PC-3 (cell line): ENCODE measurements at regions not wholly inside any gene's neighbourhood (a gene's known extent, or its start where the extent isn't known, plus 50 kb on each side); places are given as distances from the start of the nearest gene placed in this dataset.

ENCODE experiments used
- ATAC-seq: fragments of 200-7000 bp; cut with Tn5 transposase; 2 replicates; pipeline ENCODE4 v1.9.1; 2020; ENCODE audit warnings: mild to moderate bottlenecking, moderate library complexity
- BruUV-seq: library from RNA; stranded (reverse); fragments of 400-500 nt; replicated peaks from 2 replicates; lab custom pipeline; 2021; lab: Mats Ljungman, UMichigan
- CTCF ChIA-PET: fragments of 300-600 bp; sonication (Branson Sonifier 250); formaldehyde crosslinking; loops from one replicate; lab custom pipeline; 2022; ENCODE audit warnings: antibody characterized with exemption; lab: Charles Lee
- POLR2A ChIA-PET: fragments of 300-600 bp; sonication (Branson Sonifier 250); formaldehyde crosslinking; loops from one replicate; lab custom pipeline; 2022; ENCODE audit warnings: antibody characterized with exemption; ENCODE audit not compliant: unreplicated experiment; lab: Charles Lee
- DNase-seq: peaks from one replicate; pipeline ENCODE4 v3.0.0-alpha.2; 2015
- H2AFZ ChIP-seq: fragments of 300-600 bp; sonication (generic); 2 replicates; pipeline ENCODE4 v1.6.0; 2016; ENCODE audit warnings: antibody characterized with exemption, low read length
- H3F3A ChIP-seq: fragments of 300-600 bp; sonication (generic); one replicate; pipeline ENCODE4 v1.6.0; 2017; ENCODE audit warnings: antibody characterized with exemption, low read length, control low read depth, mild to moderate bottlenecking; ENCODE audit not compliant: unreplicated experiment
- H3K27ac ChIP-seq: fragments of 300-600 bp; sonication (generic); 2 replicates; pipeline ENCODE4 v1.5.1; 2016; ENCODE audit warnings: mild to moderate bottlenecking, low read length
- H3K27me3 ChIP-seq: fragments of 300-600 bp; sonication (generic); 2 replicates; pipeline ENCODE4 v1.6.1; 2016; ENCODE audit warnings: low read length, mixed read lengths
- H3K36me3 ChIP-seq: fragments of 300-600 bp; sonication (generic); 2 replicates; pipeline ENCODE4 v1.6.1; 2016; ENCODE audit warnings: low read depth, mixed run types, low read length, mixed read lengths
- H3K4me1 ChIP-seq: fragments of 300-600 bp; sonication (generic); 2 replicates; pipeline ENCODE4 v1.5.1; 2016; ENCODE audit warnings: low read length; ENCODE audit not compliant: insufficient read depth
- H3K4me2 ChIP-seq: fragments of 300-600 bp; sonication (generic); 2 replicates; pipeline ENCODE4 v1.6.0; 2016; ENCODE audit warnings: low read length
- H3K4me3 ChIP-seq: fragments of 300-600 bp; sonication (generic); 2 replicates; pipeline ENCODE4 v1.5.1; 2016; ENCODE audit warnings: mild to moderate bottlenecking, low read length, mixed read lengths
- H3K79me2 ChIP-seq: fragments of 300-600 bp; sonication (generic); 2 replicates; pipeline ENCODE4 v1.6.1; 2017; ENCODE audit warnings: low read length, mixed read lengths
- H3K9ac ChIP-seq: fragments of 300-600 bp; sonication (generic); 2 replicates; pipeline ENCODE4 v1.6.0; 2016; ENCODE audit warnings: mild to moderate bottlenecking, low read length
- H3K9me2 ChIP-seq: fragments of 300-600 bp; sonication (generic); replicated peaks from 2 replicates; pipeline ENCODE4 v1.6.1; 2016; ENCODE audit warnings: mixed run types, low read length, mixed read lengths
- H3K9me3 ChIP-seq: fragments of 300-600 bp; sonication (generic); 2 replicates; pipeline ENCODE4 v1.6.1; 2016; ENCODE audit warnings: low read length, mixed read lengths
- H4K20me1 ChIP-seq: fragments of 300-600 bp; sonication (generic); 2 replicates; pipeline ENCODE4 v1.6.1; 2016; ENCODE audit warnings: low read length, mixed read lengths
- EZH2 ChIP-seq: fragments of 300-600 bp; sonication (generic); IDR thresholded peaks from one replicate; pipeline ENCODE4 v1.6.1; 2017; ENCODE audit warnings: antibody characterized with exemption, mild to moderate bottlenecking, low read length; ENCODE audit not compliant: unreplicated experiment
- EZH2phosphoT487 ChIP-seq: fragments of 300-600 bp; sonication (generic); IDR thresholded peaks from 2 replicates; pipeline ENCODE4 v1.6.1; 2018; ENCODE audit warnings: mild to moderate bottlenecking, antibody characterized with exemption, low read length, borderline replicate concordance
- intact Hi-C: fragments of 100-400 bp; cut with micrococcal nuclease; formaldehyde crosslinking; loops from 2 replicates; pipeline ENCODE4 v1.9.0; 2023
- TF ChIP-seq, protein P1 (sequence below): fragments of 300-600 bp; sonication (generic); conservative IDR thresholded peaks from 2 replicates; pipeline ENCODE4 v1.5.1; 2017; ENCODE audit warnings: antibody characterized with exemption, low read depth, mild to moderate bottlenecking, low read length

DNA sequence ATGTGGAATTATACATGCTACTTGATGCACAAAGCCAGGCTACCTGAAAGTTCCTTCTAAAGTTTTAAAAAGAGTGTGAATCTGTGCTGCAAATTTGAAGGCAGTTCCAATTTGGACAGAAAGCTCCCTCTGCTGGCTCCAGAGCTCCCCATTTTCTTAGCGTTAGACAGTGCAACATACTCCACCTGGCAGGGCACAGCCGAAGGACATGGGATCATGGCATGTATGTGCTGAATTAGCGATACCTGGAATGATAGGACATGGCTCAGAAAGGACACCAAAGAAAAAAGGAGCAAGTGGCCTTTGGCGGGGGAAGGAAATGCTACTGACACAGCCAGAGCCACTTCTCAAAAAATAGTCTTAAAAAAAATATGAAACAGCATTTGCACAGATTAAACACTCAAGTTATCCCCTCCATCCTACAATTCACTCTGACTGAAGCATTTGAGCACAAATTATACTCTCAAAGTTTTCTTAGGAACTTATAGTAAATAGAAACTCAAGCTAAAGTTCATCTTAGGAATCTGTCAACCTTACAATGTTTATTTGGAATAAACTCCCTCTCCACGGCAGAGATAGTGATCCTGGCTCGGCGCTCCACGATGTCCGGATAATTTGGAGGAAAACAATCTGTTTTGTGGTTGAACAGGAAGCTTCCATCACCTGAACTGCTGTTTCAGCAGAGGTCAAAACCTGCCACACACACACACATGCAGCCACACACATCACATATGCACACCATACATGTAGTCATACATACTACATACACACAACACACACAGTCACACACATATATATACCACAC is 80.0 kb downstream of the C7orf25 start:
- no peaks in the 10 kb centered on the region for H4K20me1 ChIP-seq
- peaks cover 17% of the 10 kb centered on the region; the same call in 1 of the 2 replicates for H3K4me1 ChIP-seq
- H3K79me2 ChIP-seq, result no peaks in the 10 kb centered on the region
- no peaks in the 10 kb centered on the region for H3K9me3 ChIP-seq
- intact Hi-C loops, result loop anchor here (1.0 to 10.0 kb wide), 3 partner anchors 141 to 889 kb away; no protein-coding TSS in a partner anchor
- ATAC-seq, result peak; percentile 97
- CTCF ChIA-PET, result interaction anchor here (0.5 to 1.3 kb wide), 7 partner anchors 11 to 891 kb away, joined by 3 to 13 read pairs (median 5); no protein-coding TSS in a partner anchor
- H3K4me3 ChIP-seq, result peak overlapping the region; percentile 50
- POLR2A ChIA-PET, result interaction anchor here (0.6 kb wide), 1 partner anchor 751 kb away, joined by 8 read pairs; no protein-coding TSS in a partner anchor
- H3K9me2 ChIP-seq, result no peaks in the 10 kb centered on the region
- TF ChIP-seq EZH2, result no peak
- TF ChIP-seq, protein P1, sequence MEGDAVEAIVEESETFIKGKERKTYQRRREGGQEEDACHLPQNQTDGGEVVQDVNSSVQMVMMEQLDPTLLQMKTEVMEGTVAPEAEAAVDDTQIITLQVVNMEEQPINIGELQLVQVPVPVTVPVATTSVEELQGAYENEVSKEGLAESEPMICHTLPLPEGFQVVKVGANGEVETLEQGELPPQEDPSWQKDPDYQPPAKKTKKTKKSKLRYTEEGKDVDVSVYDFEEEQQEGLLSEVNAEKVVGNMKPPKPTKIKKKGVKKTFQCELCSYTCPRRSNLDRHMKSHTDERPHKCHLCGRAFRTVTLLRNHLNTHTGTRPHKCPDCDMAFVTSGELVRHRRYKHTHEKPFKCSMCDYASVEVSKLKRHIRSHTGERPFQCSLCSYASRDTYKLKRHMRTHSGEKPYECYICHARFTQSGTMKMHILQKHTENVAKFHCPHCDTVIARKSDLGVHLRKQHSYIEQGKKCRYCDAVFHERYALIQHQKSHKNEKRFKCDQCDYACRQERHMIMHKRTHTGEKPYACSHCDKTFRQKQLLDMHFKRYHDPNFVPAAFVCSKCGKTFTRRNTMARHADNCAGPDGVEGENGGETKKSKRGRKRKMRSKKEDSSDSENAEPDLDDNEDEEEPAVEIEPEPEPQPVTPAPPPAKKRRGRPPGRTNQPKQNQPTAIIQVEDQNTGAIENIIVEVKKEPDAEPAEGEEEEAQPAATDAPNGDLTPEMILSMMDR, result peak; percentile 87
- no peaks in the 10 kb centered on the region; the same call in 1 of the 2 replicates for H3K27me3 ChIP-seq
- peak overlapping the region; percentile 72 for H2AFZ ChIP-seq
- no TSS peak for BruUV-seq
- DNase-seq, result peak; percentile 70
- no peaks in the 10 kb centered on the region for H3K36me3 ChIP-seq
- no peak overlapping the region for H3K9ac ChIP-seq
- no peaks in the 10 kb centered on the region for H3F3A ChIP-seq
- no peak overlapping the region for H3K27ac ChIP-seq
- H3K4me2 ChIP-seq, result peak overlapping the region; percentile 75

DNA sequence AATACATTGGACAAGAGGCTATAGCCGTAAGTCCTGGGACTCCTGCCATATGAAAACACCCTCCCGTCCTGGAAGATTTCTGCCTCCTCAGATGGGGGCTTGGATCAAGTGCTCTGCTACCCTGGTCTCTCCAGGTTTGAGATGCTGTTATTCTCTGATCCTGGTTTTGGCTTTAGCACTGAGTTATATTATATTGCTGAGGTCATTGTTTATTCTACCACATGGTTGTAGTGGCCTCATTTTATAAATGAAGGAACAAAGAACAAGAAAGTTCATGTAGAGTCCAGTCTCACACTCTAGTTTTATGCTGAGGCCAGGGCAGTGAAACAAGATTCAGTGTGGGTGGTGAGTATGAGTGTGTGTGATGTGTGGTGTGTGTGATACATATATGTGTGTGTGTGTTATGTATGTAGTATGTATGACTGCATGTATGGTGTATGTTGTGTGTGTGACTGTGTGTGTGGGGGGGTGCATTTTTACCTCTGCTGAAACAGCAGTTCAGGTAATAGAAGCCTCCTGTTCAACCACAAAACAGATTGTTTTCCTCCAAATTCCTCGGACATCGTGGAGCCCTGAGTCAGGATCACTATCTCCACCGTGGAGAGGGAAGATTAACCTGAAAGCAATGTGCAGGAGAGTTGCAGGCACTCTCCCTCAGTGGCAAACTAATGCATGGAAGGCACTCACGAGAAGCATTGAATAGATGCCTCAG is 80.7 kb downstream of the C7orf25 start:
- Histone ChIP-seq H3K27me3 (no peaks in the 10 kb centered on the region; the same call in 1 of the 2 replicates), H3K79me2 (no peaks in the 10 kb centered on the region), H3K27ac (no peak overlapping the region), H3K36me3 (no peaks in the 10 kb centered on the region), H3K4me2 (peak overlapping the region; percentile 75), H2AFZ (peak overlapping the region; percentile 72), H3K9me3 (no peaks in the 10 kb centered on the region), H4K20me1 (no peaks in the 10 kb centered on the region), H3K4me3 (no peak overlapping the region; the same call in 1 of the 2 replicates), H3K9me2 (no peaks in the 10 kb centered on the region), H3K4me1 (peaks cover 17% of the 10 kb centered on the region; the same call in 1 of the 2 replicates), H3F3A (no peaks in the 10 kb centered on the region), H3K9ac (no peak overlapping the region)
- POLR2A ChIA-PET, result no interaction called here
- DNase-seq (no peak), ATAC-seq (peak; percentile 21)
- intact Hi-C loops, result loop anchor here (1.0 to 10.0 kb wide), 2 partner anchors 140 to 816 kb away; no protein-coding TSS in a partner anchor
- TF ChIP-seq, protein P1, result no peak
- TF ChIP-seq EZH2phosphoT487, result no peak
- TF ChIP-seq EZH2, result no peak
- CTCF ChIA-PET, result interaction anchor here (0.5 to 1.3 kb wide), 8 partner anchors 12 to 890 kb away, joined by 3 to 13 read pairs (median 4); no protein-coding TSS in a partner anchor
- no TSS peak for BruUV-seq
